GM12873 (cell line): ENCODE measurements at regions not wholly inside any gene's neighbourhood (a gene's known extent, or its start where the extent isn't known, plus 50 kb on each side); places are given as distances from the start of the nearest gene placed in this dataset.

Experiments used
- TF ChIP-seq, protein P1 (sequence below): IDR thresholded peaks from 2 replicates; pipeline ENCODE4 v1.5.1; 2012; ENCODE audit warnings: low read depth, mild to moderate bottlenecking, moderate library complexity, low read length, control low read depth; ENCODE audit not compliant: insufficient read depth; ENCODE audit errors: missing control alignments

DNA sequence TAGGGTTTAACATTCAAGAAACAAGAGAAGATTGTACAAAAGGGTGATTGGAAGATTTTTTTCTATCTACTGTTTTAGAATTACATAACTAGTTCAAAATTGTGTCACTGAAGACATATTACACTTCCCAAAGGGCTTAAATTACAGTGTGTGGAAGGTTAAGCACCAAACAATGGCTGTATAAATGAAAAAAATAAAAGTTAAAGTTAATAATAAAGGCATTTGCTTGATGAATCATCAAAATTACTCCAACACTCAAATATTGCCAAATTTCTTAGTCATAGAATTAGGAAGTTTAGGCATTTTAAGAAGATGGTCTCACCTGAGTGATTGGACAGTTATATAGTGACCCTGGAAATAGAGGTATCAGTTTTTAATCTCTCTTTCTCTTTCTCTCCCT lies 227.6 kb upstream of the CARD18 start:
- TF ChIP-seq, protein P1, sequence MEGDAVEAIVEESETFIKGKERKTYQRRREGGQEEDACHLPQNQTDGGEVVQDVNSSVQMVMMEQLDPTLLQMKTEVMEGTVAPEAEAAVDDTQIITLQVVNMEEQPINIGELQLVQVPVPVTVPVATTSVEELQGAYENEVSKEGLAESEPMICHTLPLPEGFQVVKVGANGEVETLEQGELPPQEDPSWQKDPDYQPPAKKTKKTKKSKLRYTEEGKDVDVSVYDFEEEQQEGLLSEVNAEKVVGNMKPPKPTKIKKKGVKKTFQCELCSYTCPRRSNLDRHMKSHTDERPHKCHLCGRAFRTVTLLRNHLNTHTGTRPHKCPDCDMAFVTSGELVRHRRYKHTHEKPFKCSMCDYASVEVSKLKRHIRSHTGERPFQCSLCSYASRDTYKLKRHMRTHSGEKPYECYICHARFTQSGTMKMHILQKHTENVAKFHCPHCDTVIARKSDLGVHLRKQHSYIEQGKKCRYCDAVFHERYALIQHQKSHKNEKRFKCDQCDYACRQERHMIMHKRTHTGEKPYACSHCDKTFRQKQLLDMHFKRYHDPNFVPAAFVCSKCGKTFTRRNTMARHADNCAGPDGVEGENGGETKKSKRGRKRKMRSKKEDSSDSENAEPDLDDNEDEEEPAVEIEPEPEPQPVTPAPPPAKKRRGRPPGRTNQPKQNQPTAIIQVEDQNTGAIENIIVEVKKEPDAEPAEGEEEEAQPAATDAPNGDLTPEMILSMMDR, result no peak

DNA sequence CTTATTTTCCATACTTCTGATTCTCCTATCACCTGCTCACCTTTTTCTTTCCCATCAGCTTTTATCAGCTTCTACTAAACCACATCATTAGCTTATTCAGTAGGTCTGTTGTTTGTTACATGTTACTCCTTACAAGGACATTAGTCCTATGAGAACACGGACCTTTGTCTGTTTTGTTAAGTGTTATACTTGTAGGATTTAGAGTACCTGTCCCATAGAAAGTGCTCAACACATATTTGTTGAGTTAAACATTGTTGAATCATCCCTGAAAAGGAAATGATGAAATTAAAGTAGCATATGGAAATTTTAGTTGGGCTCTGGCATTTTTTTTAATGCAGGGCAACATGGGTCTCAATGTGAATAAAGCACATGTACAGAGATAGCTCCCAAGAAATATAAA lies 222.1 kb upstream of the CARD18 start:
- TF ChIP-seq, protein P1, result no peak

DNA sequence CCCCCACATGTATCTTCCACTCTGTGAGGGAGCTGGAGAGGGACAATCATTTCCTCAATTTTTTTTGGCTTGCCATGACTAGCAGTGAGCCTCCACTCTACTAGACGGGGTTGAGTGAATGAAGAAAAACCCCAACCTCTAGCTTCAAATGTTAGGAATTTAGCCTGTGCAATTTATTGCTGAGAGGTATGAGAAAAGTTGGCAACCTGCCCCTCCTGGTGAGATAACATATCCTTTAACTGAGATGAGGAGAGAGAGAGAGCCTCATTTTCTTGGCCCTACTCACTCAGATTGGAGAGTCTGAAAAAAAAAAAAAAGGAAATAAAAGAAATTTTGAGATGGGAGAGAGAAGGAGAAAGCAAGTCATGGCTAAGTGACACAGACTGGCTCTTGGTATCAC lies 218.2 kb upstream of the CARD18 start:
- TF ChIP-seq, protein P1, result no peak

DNA sequence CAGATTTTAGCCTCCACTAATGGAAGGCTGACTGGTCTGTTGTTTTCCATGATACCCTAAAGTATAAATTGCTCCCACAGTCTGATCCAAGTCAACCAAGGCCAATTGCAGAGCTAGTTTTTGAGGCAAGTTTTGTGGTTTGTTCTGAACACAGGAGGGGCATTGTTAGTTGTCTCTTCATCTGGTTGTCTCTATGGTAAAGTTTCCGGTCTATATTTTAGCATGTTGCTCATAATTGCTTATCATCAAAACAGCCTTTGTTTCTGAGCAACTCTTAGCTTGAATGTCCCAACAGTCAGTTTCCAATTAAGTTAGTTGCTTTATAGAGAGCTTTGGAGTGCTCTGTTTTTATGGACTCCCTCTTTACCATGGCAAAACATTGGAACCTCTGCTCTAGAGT lies 217.6 kb upstream of the CARD18 start:
- TF ChIP-seq, protein P1, result no peak

DNA sequence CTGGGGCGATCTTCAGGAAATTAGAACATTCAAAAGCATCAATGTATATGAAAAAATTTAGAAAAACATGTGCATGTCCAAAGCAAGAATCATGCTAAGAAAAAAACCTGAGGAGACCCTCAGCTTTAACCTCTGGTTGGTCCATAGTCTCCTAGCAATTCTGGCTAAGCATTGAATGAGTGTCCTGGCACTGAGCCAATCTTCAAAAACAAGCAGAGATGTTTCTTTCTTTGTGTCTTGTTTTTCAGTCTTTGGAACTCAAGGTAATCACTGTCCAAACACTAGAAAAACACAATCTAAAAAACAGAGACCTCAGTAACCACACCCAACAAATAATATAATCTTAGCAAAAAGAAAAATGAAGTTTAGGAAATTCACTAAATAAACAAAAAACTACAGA lies 205.4 kb upstream of the CARD18 start:
- TF ChIP-seq, protein P1, result no peak

DNA sequence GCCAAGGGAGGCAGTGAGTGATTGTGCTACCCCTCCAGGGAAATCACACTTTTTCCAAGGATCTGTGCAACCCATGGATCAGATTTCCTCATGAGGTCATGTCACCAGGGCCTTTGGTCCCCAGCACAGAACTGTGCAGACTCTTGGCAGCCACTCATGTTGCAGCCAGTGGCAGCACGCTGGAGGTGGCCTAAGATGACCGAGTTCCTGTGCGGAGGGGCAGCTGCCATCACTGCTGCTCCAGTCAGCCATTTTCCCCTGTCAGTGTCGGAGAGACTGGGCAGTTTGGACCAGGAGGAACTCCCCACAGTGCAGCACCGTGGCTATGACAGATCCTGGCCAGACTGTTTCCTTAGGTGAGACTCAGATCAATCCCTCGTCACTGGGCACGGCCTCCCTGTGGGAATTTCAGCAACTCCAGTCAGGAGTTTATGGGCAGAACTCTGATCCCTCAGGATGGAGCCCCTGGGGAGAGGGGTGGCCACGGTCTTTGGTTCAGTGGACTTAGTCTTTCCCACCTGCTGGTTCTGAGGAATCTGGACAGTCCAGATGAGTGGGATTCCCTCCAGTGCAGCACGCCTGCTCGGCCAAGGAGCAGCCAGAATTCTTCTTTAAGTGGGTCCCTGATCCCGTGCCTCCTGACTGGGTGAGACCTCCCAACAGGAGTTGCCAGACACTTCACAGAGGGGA lies 194.6 kb upstream of the CARD18 start:
- TF ChIP-seq, protein P1, result no peak

DNA sequence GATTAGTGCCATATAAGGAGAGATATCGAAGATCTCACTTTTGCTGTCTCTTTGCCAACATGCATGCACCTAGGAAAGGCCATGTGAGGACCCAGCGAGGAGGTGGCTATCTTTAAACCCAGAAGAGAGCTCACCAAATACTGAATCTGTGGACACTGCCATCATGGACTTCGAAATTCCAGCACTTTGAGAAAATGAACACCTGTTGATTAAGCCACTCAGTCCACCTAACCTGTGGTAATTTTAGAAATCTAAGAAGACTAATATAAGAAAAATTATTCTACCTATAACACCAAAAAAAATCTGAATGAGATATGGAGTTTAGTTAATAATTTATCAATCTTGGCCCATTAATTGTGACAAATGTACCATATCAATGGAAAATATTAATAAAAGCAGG lies 193.6 kb upstream of the CARD18 start:
- TF ChIP-seq, protein P1, result no peak
